Epithelial cell of proximal tubule (primary cell): ENCODE measurements at regions not wholly inside any gene's neighbourhood (a gene's known extent, or its start where the extent isn't known, plus 50 kb on each side); places are given as distances from the start of the nearest gene placed in this dataset.

ENCODE experiments used
- DNase-seq: peaks from one replicate; pipeline ENCODE4 v3.0.0-alpha.2; 2011; ENCODE audit warnings: low read depth
- H3K4me3 ChIP-seq: 2 replicates; pipeline ENCODE4 v1.5.1; 2011; ENCODE audit warnings: low read depth, mild to moderate bottlenecking, low read length
- CTCF ChIP-seq: conservative IDR thresholded peaks from 2 replicates; pipeline ENCODE4 v1.5.1; 2012; ENCODE audit warnings: low read depth, mild to moderate bottlenecking, low read length

- no peak overlapping the region for H3K4me3 ChIP-seq
- DNase-seq, result no peak
- no peak for TF ChIP-seq CTCF
Measured at GRCh38 chr16:49024896-49025295, 256.7 kb downstream of the CBLN1 start.

- no peak overlapping the region for H3K4me3 ChIP-seq
- no peak for TF ChIP-seq CTCF
Measured at GRCh38 chr16:49024016-49024415, 257.6 kb downstream of the CBLN1 start.

GRCh38 chr16:49023050-49023449, 258.6 kb downstream of the CBLN1 start:
- no peak overlapping the region for H3K4me3 ChIP-seq
- TF ChIP-seq CTCF, result no peak
- DNase-seq, result no peak

More at GRCh38 chr16:49024016-49024415, 257.6 kb downstream of the CBLN1 start:
- no peak for DNase-seq

GRCh38 chr16:49022351-49022963, 259.2 kb downstream of the CBLN1 start:
- no peak overlapping the region for H3K4me3 ChIP-seq
- TF ChIP-seq CTCF, result no peak
- DNase-seq, result no peak

- no peak overlapping the region for H3K4me3 ChIP-seq
- no peak for TF ChIP-seq CTCF
- DNase-seq, result no peak
Measured at GRCh38 chr16:49021136-49021535, 260.5 kb downstream of the CBLN1 start.

GRCh38 chr16:49020436-49020835, 261.2 kb downstream of the CBLN1 start:
- no peak for DNase-seq
- no peak for TF ChIP-seq CTCF
- H3K4me3 ChIP-seq, result no peak overlapping the region

GRCh38 chr16:49019831-49020230, 261.8 kb downstream of the CBLN1 start:
- no peak overlapping the region for H3K4me3 ChIP-seq
- DNase-seq, result no peak
- TF ChIP-seq CTCF, result no peak
